LNCAP (cell line): ENCODE measurements at regions not wholly inside any gene's neighbourhood (a gene's known extent, or its start where the extent isn't known, plus 50 kb on each side); places are given as distances from the start of the nearest gene placed in this dataset.

Experiments used
- CTCF ChIP-seq: fragments of 450-650 bp; IDR thresholded peaks from 2 replicates; pipeline ENCODE4 v1.5.1; 2017; ENCODE audit warnings: mild to moderate bottlenecking

GRCh38 chr15:93517176-93517575 is 428.2 kb upstream of the RGMA start:
- TF ChIP-seq CTCF, result no peak

GRCh38 chr15:93515256-93516051 is 426.4 kb upstream of the RGMA start:
- TF ChIP-seq CTCF, result no peak

- TF ChIP-seq CTCF, result no peak
These were observed 417.6 kb upstream of the RGMA start for GRCh38 chr15:93506646-93507045.

GRCh38 chr15:93505506-93505905 is 416.5 kb upstream of the RGMA start:
- no peak for TF ChIP-seq CTCF

- no peak for TF ChIP-seq CTCF
These were observed 412.9 kb upstream of the RGMA start for GRCh38 chr15:93501946-93502345.

GRCh38 chr15:93500155-93500554 is 411.1 kb upstream of the RGMA start:
- no peak for TF ChIP-seq CTCF

GRCh38 chr15:93497291-93497690 is 408.3 kb upstream of the RGMA start:
- no peak for TF ChIP-seq CTCF

GRCh38 chr15:93496888-93497287 is 407.9 kb upstream of the RGMA start:
- TF ChIP-seq CTCF, result no peak
